PC-3 (cell line): ENCODE measurements at regions not wholly inside any gene's neighbourhood (a gene's known extent, or its start where the extent isn't known, plus 50 kb on each side); places are given as distances from the start of the nearest gene placed in this dataset.
"Not testable (repeated sequence)": the region's sequence is repeated elsewhere in the genome, so short reads cannot be mapped to it uniquely, and the experiment has no call there.

ENCODE experiments used
- ATAC-seq: fragments of 200-7000 bp; cut with Tn5 transposase; 2 replicates; pipeline ENCODE4 v1.9.1; 2020; ENCODE audit warnings: mild to moderate bottlenecking, moderate library complexity
- BruUV-seq: library from RNA; stranded (reverse); fragments of 400-500 nt; replicated peaks from 2 replicates; lab custom pipeline; 2021; lab: Mats Ljungman, UMichigan
- CTCF ChIA-PET: fragments of 300-600 bp; sonication (Branson Sonifier 250); formaldehyde crosslinking; loops from one replicate; lab custom pipeline; 2022; ENCODE audit warnings: antibody characterized with exemption; lab: Charles Lee
- POLR2A ChIA-PET: fragments of 300-600 bp; sonication (Branson Sonifier 250); formaldehyde crosslinking; loops from one replicate; lab custom pipeline; 2022; ENCODE audit warnings: antibody characterized with exemption; ENCODE audit not compliant: unreplicated experiment; lab: Charles Lee
- DNase-seq: peaks from one replicate; pipeline ENCODE4 v3.0.0-alpha.2; 2015
- H2AFZ ChIP-seq: fragments of 300-600 bp; sonication (generic); 2 replicates; pipeline ENCODE4 v1.6.0; 2016; ENCODE audit warnings: antibody characterized with exemption, low read length
- H3F3A ChIP-seq: fragments of 300-600 bp; sonication (generic); one replicate; pipeline ENCODE4 v1.6.0; 2017; ENCODE audit warnings: antibody characterized with exemption, low read length, control low read depth, mild to moderate bottlenecking; ENCODE audit not compliant: unreplicated experiment
- H3K27ac ChIP-seq: fragments of 300-600 bp; sonication (generic); 2 replicates; pipeline ENCODE4 v1.5.1; 2016; ENCODE audit warnings: mild to moderate bottlenecking, low read length
- H3K27me3 ChIP-seq: fragments of 300-600 bp; sonication (generic); 2 replicates; pipeline ENCODE4 v1.6.1; 2016; ENCODE audit warnings: low read length, mixed read lengths
- H3K36me3 ChIP-seq: fragments of 300-600 bp; sonication (generic); 2 replicates; pipeline ENCODE4 v1.6.1; 2016; ENCODE audit warnings: low read depth, mixed run types, low read length, mixed read lengths
- H3K4me1 ChIP-seq: fragments of 300-600 bp; sonication (generic); 2 replicates; pipeline ENCODE4 v1.5.1; 2016; ENCODE audit warnings: low read length; ENCODE audit not compliant: insufficient read depth
- H3K4me2 ChIP-seq: fragments of 300-600 bp; sonication (generic); 2 replicates; pipeline ENCODE4 v1.6.0; 2016; ENCODE audit warnings: low read length
- H3K4me3 ChIP-seq: fragments of 300-600 bp; sonication (generic); 2 replicates; pipeline ENCODE4 v1.5.1; 2016; ENCODE audit warnings: mild to moderate bottlenecking, low read length, mixed read lengths
- H3K79me2 ChIP-seq: fragments of 300-600 bp; sonication (generic); 2 replicates; pipeline ENCODE4 v1.6.1; 2017; ENCODE audit warnings: low read length, mixed read lengths
- H3K9ac ChIP-seq: fragments of 300-600 bp; sonication (generic); 2 replicates; pipeline ENCODE4 v1.6.0; 2016; ENCODE audit warnings: mild to moderate bottlenecking, low read length
- H3K9me2 ChIP-seq: fragments of 300-600 bp; sonication (generic); replicated peaks from 2 replicates; pipeline ENCODE4 v1.6.1; 2016; ENCODE audit warnings: mixed run types, low read length, mixed read lengths
- H3K9me3 ChIP-seq: fragments of 300-600 bp; sonication (generic); 2 replicates; pipeline ENCODE4 v1.6.1; 2016; ENCODE audit warnings: low read length, mixed read lengths
- H4K20me1 ChIP-seq: fragments of 300-600 bp; sonication (generic); 2 replicates; pipeline ENCODE4 v1.6.1; 2016; ENCODE audit warnings: low read length, mixed read lengths
- CTCF ChIP-seq: fragments of 300-600 bp; sonication (generic); conservative IDR thresholded peaks from 2 replicates; pipeline ENCODE4 v1.5.1; 2017; ENCODE audit warnings: antibody characterized with exemption, low read depth, mild to moderate bottlenecking, low read length
- EZH2 ChIP-seq: fragments of 300-600 bp; sonication (generic); IDR thresholded peaks from one replicate; pipeline ENCODE4 v1.6.1; 2017; ENCODE audit warnings: antibody characterized with exemption, mild to moderate bottlenecking, low read length; ENCODE audit not compliant: unreplicated experiment
- EZH2phosphoT487 ChIP-seq: fragments of 300-600 bp; sonication (generic); IDR thresholded peaks from 2 replicates; pipeline ENCODE4 v1.6.1; 2018; ENCODE audit warnings: mild to moderate bottlenecking, antibody characterized with exemption, low read length, borderline replicate concordance
- intact Hi-C: fragments of 100-400 bp; cut with micrococcal nuclease; formaldehyde crosslinking; loops from 2 replicates; pipeline ENCODE4 v1.9.0; 2023

- CTCF ChIA-PET, result no interaction called here
- Histone ChIP-seq H3K9me2 (no peaks in the 10 kb centered on the region), H3K27me3 (no peaks in the 10 kb centered on the region), H3K9me3 (no peaks in the 10 kb centered on the region), H3K4me2 (no peak overlapping the region), H3F3A (no peaks in the 10 kb centered on the region), H3K36me3 (no peaks in the 10 kb centered on the region), H3K27ac (no peak overlapping the region), H3K79me2 (no peaks in the 10 kb centered on the region), H2AFZ (no peak overlapping the region), H3K4me1 (no peaks in the 10 kb centered on the region), H4K20me1 (no peaks in the 10 kb centered on the region), H3K4me3 (no peak overlapping the region), H3K9ac (no peak overlapping the region)
- POLR2A ChIA-PET, result no interaction called here
- intact Hi-C loops, result no loop called here
- TF ChIP-seq EZH2phosphoT487, result no peak
- no peak for TF ChIP-seq EZH2
- TF ChIP-seq CTCF, result no peak
- DNase-seq, result no peak
- no peak for ATAC-seq
- no TSS peak for BruUV-seq
These were observed 348.8 kb upstream of the TNC start for GRCh38 chr9:115466756-115467155.

- ATAC-seq (no peak), DNase-seq (no peak)
- no peaks in the 10 kb centered on the region for H4K20me1 ChIP-seq
- no peak for TF ChIP-seq EZH2phosphoT487
- intact Hi-C loops, result no loop called here
- BruUV-seq, result no TSS peak
- no peaks in the 10 kb centered on the region for H3K4me1 ChIP-seq
- no peak overlapping the region for H3K4me3 ChIP-seq
- H3K36me3 ChIP-seq, result no peaks in the 10 kb centered on the region
- H3K9ac ChIP-seq, result no peak overlapping the region
- no peaks in the 10 kb centered on the region for H3K79me2 ChIP-seq
- no peak overlapping the region for H2AFZ ChIP-seq
- POLR2A ChIA-PET, result no interaction called here
- no peak overlapping the region for H3K27ac ChIP-seq
- H3K4me2 ChIP-seq, result no peak overlapping the region
- H3K27me3 ChIP-seq, result no peaks in the 10 kb centered on the region
- no peaks in the 10 kb centered on the region for H3K9me3 ChIP-seq
- no peaks in the 10 kb centered on the region for H3F3A ChIP-seq
- no peaks in the 10 kb centered on the region for H3K9me2 ChIP-seq
- CTCF ChIA-PET, result no interaction called here
These were observed 351.9 kb upstream of the TNC start for GRCh38 chr9:115469841-115470240.

GRCh38 chr9:115473032-115473431 is 355.1 kb upstream of the TNC start:
- H3K9me2 ChIP-seq, POLR2A ChIA-PET, BruUV-seq, H3K4me1 ChIP-seq, DNase-seq, H2AFZ ChIP-seq, H3K9ac ChIP-seq, intact Hi-C loops, CTCF ChIA-PET, H3F3A ChIP-seq, H3K9me3 ChIP-seq, H3K27ac ChIP-seq, H3K36me3 ChIP-seq, H3K79me2 ChIP-seq, H4K20me1 ChIP-seq, H3K27me3 ChIP-seq, ATAC-seq, H3K4me3 ChIP-seq, H3K4me2 ChIP-seq: not testable (repeated sequence)

- no peak overlapping the region for H2AFZ ChIP-seq
- H3K79me2 ChIP-seq, result no peaks in the 10 kb centered on the region
- BruUV-seq, result no TSS peak
- no peaks in the 10 kb centered on the region for H3K4me1 ChIP-seq
- intact Hi-C loops, result no loop called here
- H4K20me1 ChIP-seq, result no peaks in the 10 kb centered on the region
- TF ChIP-seq CTCF (no peak), EZH2 (no peak), EZH2phosphoT487 (no peak)
- ChIA-PET POLR2A (no interaction called here), CTCF (no interaction called here)
- no peaks in the 10 kb centered on the region for H3K36me3 ChIP-seq
- H3K27ac ChIP-seq, result no peak overlapping the region
- no peak overlapping the region for H3K4me3 ChIP-seq
- no peak for ATAC-seq
- no peak overlapping the region for H3K4me2 ChIP-seq
- H3K9me2 ChIP-seq, result no peaks in the 10 kb centered on the region
- no peak overlapping the region for H3K9ac ChIP-seq
- H3K9me3 ChIP-seq, result no peaks in the 10 kb centered on the region
- H3F3A ChIP-seq, result no peaks in the 10 kb centered on the region
- no peak for DNase-seq
- H3K27me3 ChIP-seq, result no peaks in the 10 kb centered on the region
These were observed 363.8 kb upstream of the TNC start for GRCh38 chr9:115481769-115482168.
